ENCODE measurements at regions not wholly inside any gene's neighbourhood (a gene's known extent, or its start where the extent isn't known, plus 50 kb on each side); places are given as distances from the start of the nearest gene placed in this dataset.

GRCh38 chrX:102008901-102009300, 77.1 kb upstream of the ZMAT1 start (continued):
- TF ChIP-seq CTCF (IDR thresholded peaks at IDR 0.05) = no peak
- TF ChIP-seq TEAD4 (CRISPR knock-in tag; IDR thresholded peaks at IDR 0.05) = no peak
- no peak for TF ChIP-seq HMGXB4 (CRISPR knock-in tag; IDR thresholded peaks at IDR 0.05)
- TF ChIP-seq AR (CRISPR knock-in tag; IDR thresholded peaks at IDR 0.05) = no peak
- no peak for TF ChIP-seq ZSCAN18 (CRISPR knock-in tag; IDR thresholded peaks at IDR 0.05)

GRCh38 chrX:101999644-102000539, 68.1 kb upstream of the ZMAT1 start:
- ATAC-seq = peak; percentile 99
- Mint-ChIP-seq H3K36me3 (peaks cover 13% of the 10 kb centered on the region), H3K9me3 (peaks cover 28% of the 10 kb centered on the region), H3K27ac (no peak overlapping the region), H3K27me3 (ENCODE audit: low read depth) (no peaks in the 10 kb centered on the region; the same call in 1 of the 2 replicates), H3K4me1 (peaks cover 19% of the 10 kb centered on the region), H3K4me3 (no peak overlapping the region; the same call in 1 of the 2 replicates)
- peak; percentile 45 for DNase-seq (ENCODE audit: low spot score)
- no peak for TF ChIP-seq JAZF1 (CRISPR knock-in tag; IDR thresholded peaks at IDR 0.05)
- no peak for TF ChIP-seq GRHL2 (CRISPR knock-in tag; IDR thresholded peaks at IDR 0.05; ENCODE audit: insufficient replicate concordance, severe bottlenecking)
- no peak for TF ChIP-seq JUN (CRISPR knock-in tag; IDR thresholded peaks at IDR 0.05)
- TF ChIP-seq MAX (CRISPR knock-in tag; IDR thresholded peaks at IDR 0.05) = no peak
- no peak for TF ChIP-seq NR1H2 (CRISPR knock-in tag; IDR thresholded peaks at IDR 0.05)
- no peak for TF ChIP-seq ZNF396 (CRISPR knock-in tag; IDR thresholded peaks at IDR 0.05; ENCODE audit: borderline replicate concordance)
- TF ChIP-seq SOX15 (CRISPR knock-in tag; IDR thresholded peaks at IDR 0.05) = no peak
- no peak for TF ChIP-seq E2F1 (CRISPR knock-in tag; IDR thresholded peaks at IDR 0.05)
- no peak for TF ChIP-seq NR2C2 (CRISPR knock-in tag; IDR thresholded peaks at IDR 0.05)
- TF ChIP-seq ZNF425 (CRISPR knock-in tag; conservative IDR thresholded peaks at IDR 0.05) = no peak
- TF ChIP-seq FOXP1 (CRISPR knock-in tag; IDR thresholded peaks at IDR 0.05; ENCODE audit: borderline replicate concordance) = no peak
- CTCF ChIA-PET = interaction anchor here (1.3 to 1.5 kb wide), 2 partner anchors 11 to 154 kb away, joined by 4 to 5 read pairs; no protein-coding TSS in a partner anchor
- POLR2A ChIA-PET = interaction anchor here (1.0 kb wide), 1 partner anchor 68 kb away, joined by 3 read pairs; the partner anchor contains the start of gene ZMAT1
